Endothelial cell (in vitro differentiated cells): ENCODE measurements at regions not wholly inside any gene's neighbourhood (a gene's known extent, or its start where the extent isn't known, plus 50 kb on each side); places are given as distances from the start of the nearest gene placed in this dataset.

Experiments
- DNase-seq: peaks from one replicate; pipeline ENCODE4 v3.0.0; 2021; ENCODE audit warnings: low spot score
- H3K27ac Mint-ChIP-seq: one replicate; pipeline ENCODE4 v1.8.0; 2021; ENCODE audit warnings: mixed read lengths, inconsistent platforms; ENCODE audit not compliant: unreplicated experiment
- H3K27me3 Mint-ChIP-seq: one replicate; pipeline ENCODE4 v1.8.0; 2021; ENCODE audit warnings: mild to moderate bottlenecking, moderate library complexity, mixed read lengths, inconsistent platforms; ENCODE audit not compliant: unreplicated experiment
- H3K36me3 Mint-ChIP-seq: one replicate; pipeline ENCODE4 v1.8.0; 2021; ENCODE audit warnings: mild to moderate bottlenecking, low read depth, mixed read lengths, inconsistent platforms; ENCODE audit not compliant: unreplicated experiment
- H3K4me1 Mint-ChIP-seq: one replicate; pipeline ENCODE4 v1.8.0; 2021; ENCODE audit warnings: mild to moderate bottlenecking, mixed read lengths, inconsistent platforms; ENCODE audit not compliant: unreplicated experiment
- H3K4me3 Mint-ChIP-seq: one replicate; pipeline ENCODE4 v1.8.0; 2021; ENCODE audit warnings: mild to moderate bottlenecking, mixed read lengths, inconsistent platforms; ENCODE audit not compliant: unreplicated experiment
- H3K9me3 Mint-ChIP-seq: one replicate; pipeline ENCODE4 v1.8.0; 2021; ENCODE audit warnings: mixed read lengths, inconsistent platforms; ENCODE audit not compliant: unreplicated experiment
- CTCF ChIP-seq: fragments of 200-600 bp; sonication (generic); IDR thresholded peaks from one replicate; pipeline ENCODE4 v1.5.0; 2021; ENCODE audit warnings: antibody characterized with exemption; ENCODE audit not compliant: unreplicated experiment

GRCh38 chr14:58712357-58712756 lies 74.6 kb downstream of the DACT1 start:
- H3K9me3 Mint-ChIP-seq: no peaks in the 10 kb centered on the region
- DNase-seq: no peak
- TF ChIP-seq CTCF: no peak

DNA sequence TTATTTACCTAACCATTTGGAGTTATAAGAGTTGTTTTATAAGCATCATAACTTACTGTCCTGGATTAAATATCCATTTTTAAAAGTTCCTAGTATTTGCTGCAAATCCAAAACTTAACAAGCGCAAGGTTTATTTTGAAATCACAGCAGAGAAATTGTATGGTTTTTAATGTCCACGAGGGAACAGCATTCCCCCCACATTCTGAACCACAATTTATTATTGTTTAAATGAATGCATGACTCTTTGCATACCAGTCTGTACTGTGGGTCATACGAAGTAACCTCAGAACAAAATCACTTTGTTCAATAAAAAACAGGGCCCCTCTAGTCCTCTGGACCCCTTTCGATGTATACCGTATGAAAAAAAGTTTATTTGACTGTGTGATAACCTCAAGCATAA lies 75.9 kb downstream of the DACT1 start:
- no peak for DNase-seq
- Mint-ChIP-seq H3K27ac (no peak overlapping the region), H3K27me3 (peaks cover 3% of the 10 kb centered on the region), H3K9me3 (no peaks in the 10 kb centered on the region), H3K4me1 (peaks cover 23% of the 10 kb centered on the region), H3K4me3 (no peak overlapping the region), H3K36me3 (no peaks in the 10 kb centered on the region)
- no peak for TF ChIP-seq CTCF

More at GRCh38 chr14:58712357-58712756, 74.6 kb downstream of the DACT1 start:
- peaks cover 10% of the 10 kb centered on the region for H3K4me1 Mint-ChIP-seq
- no peak overlapping the region for H3K27ac Mint-ChIP-seq
- no peaks in the 10 kb centered on the region for H3K36me3 Mint-ChIP-seq
- peaks cover 3% of the 10 kb centered on the region for H3K27me3 Mint-ChIP-seq
- H3K4me3 Mint-ChIP-seq: no peak overlapping the region

DNA sequence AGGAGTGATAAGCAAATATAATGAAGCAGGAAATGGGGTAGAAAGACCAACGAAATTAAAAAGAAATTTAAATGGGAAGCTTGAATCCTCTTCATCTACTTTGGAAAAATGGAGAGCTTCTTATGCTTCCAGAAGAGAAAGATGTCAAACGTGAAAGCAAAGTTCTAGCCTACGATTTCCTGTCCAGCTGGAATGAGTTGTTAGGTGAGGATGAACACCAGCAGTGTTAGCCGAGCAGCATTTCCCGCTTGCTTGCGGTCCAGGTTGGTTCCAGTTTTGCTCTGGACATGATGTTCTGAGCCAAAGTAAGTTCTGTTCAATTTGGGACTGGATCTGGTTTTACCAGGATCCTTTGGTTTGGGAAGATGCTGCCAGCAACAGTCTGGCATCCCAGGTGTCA lies 78.9 kb downstream of the DACT1 start:
- TF ChIP-seq CTCF: no peak
- Mint-ChIP-seq H3K36me3 (no peaks in the 10 kb centered on the region), H3K27ac (no peak overlapping the region), H3K9me3 (no peaks in the 10 kb centered on the region), H3K4me1 (peaks cover 25% of the 10 kb centered on the region), H3K4me3 (no peak overlapping the region), H3K27me3 (peaks cover 4% of the 10 kb centered on the region)
- no peak for DNase-seq

DNA sequence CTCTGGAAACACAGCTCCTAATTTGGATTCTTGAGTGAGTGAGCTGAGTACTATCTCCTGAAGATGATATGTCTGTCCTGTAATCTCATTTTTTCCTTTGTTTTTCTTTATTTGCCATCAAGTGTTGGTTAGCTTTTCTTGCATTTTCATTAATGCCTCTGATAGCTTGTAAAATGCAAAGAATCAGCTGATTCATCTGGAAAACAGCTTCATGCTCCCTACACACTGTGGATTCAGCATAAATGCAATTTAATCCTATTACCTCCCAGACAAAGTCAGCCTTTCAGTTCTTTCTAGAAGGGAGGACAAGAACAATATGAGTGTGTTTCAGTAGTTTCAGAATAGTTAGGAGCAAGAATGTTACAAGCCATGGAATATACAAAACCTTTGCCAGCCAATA lies 79.4 kb downstream of the DACT1 start:
- TF ChIP-seq CTCF: no peak
- no peak for DNase-seq
- Mint-ChIP-seq H3K36me3 (no peaks in the 10 kb centered on the region), H3K27ac (no peak overlapping the region), H3K4me3 (no peak overlapping the region), H3K27me3 (peaks cover 4% of the 10 kb centered on the region), H3K9me3 (no peaks in the 10 kb centered on the region), H3K4me1 (peaks cover 28% of the 10 kb centered on the region)

DNA sequence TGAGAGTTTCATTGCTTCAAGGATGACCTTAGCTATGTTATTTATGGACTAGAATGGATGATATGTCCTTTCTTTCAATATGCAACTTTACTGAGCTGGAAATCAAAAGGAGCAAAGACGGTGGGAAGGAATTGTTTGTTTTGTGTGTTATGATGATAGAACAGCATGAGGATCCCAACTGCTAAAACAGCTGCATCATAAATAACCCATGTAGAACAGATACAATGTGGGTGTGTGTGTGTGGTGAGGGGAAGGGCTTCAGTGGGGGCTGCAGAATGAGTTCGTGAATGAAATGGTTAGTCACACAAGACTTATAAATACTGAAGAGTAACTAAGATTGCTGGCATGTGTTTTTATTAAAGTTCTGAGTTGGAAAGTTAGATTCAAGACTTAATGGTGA lies 80.1 kb downstream of the DACT1 start:
- no peak for DNase-seq
- H3K27ac Mint-ChIP-seq: no peak overlapping the region
- H3K27me3 Mint-ChIP-seq: peaks cover 4% of the 10 kb centered on the region
- no peak overlapping the region for H3K4me3 Mint-ChIP-seq
- H3K36me3 Mint-ChIP-seq: no peaks in the 10 kb centered on the region
- peaks cover 28% of the 10 kb centered on the region for H3K4me1 Mint-ChIP-seq
- no peaks in the 10 kb centered on the region for H3K9me3 Mint-ChIP-seq
- no peak for TF ChIP-seq CTCF
